Karpas-422 (cell line): ENCODE measurements at regions not wholly inside any gene's neighbourhood (a gene's known extent, or its start where the extent isn't known, plus 50 kb on each side); places are given as distances from the start of the nearest gene placed in this dataset.

Source experiments
- DNase-seq: peaks from one replicate; pipeline ENCODE4 v3.0.0-alpha.2; 2015
- H2AFZ ChIP-seq: fragments of 200-600 bp; sonication (generic); 2 replicates; pipeline ENCODE4 v1.6.1; 2014; ENCODE audit warnings: antibody characterized with exemption, low read length, mixed read lengths
- H3K27ac ChIP-seq: fragments of 200-600 bp; sonication (generic); 2 replicates; pipeline ENCODE4 v1.5.1; 2014; ENCODE audit warnings: mild to moderate bottlenecking, low read length, moderate library complexity
- H3K27me3 ChIP-seq: fragments of 200-600 bp; sonication (generic); 2 replicates; pipeline ENCODE4 v1.6.1; 2014; ENCODE audit warnings: low read length, mixed read lengths
- H3K36me3 ChIP-seq: fragments of 200-600 bp; sonication (generic); 2 replicates; pipeline ENCODE4 v1.6.1; 2014; ENCODE audit warnings: low read length, mixed read lengths; ENCODE audit not compliant: insufficient read depth
- H3K4me1 ChIP-seq: fragments of 200-600 bp; sonication (generic); 2 replicates; pipeline ENCODE4 v1.6.1; 2014; ENCODE audit warnings: mild to moderate bottlenecking, low read length, mixed read lengths
- H3K4me2 ChIP-seq: fragments of 200-600 bp; sonication (generic); 2 replicates; pipeline ENCODE4 v1.6.1; 2014; ENCODE audit warnings: low read length, low read depth, mild to moderate bottlenecking; ENCODE audit not compliant: poor library complexity, severe bottlenecking
- H3K4me3 ChIP-seq: fragments of 200-600 bp; sonication (generic); 2 replicates; pipeline ENCODE4 v1.5.1; 2014; ENCODE audit warnings: mild to moderate bottlenecking, antibody characterized with exemption, low read length, mixed read lengths
- H3K79me2 ChIP-seq: fragments of 200-600 bp; sonication (generic); 2 replicates; pipeline ENCODE4 v1.6.1; 2014; ENCODE audit warnings: mild to moderate bottlenecking, low read length, mixed read lengths
- H3K9ac ChIP-seq: fragments of 200-600 bp; sonication (generic); 2 replicates; pipeline ENCODE4 v1.6.0; 2014; ENCODE audit warnings: low read length
- H3K9me2 ChIP-seq: fragments of 200-600 bp; sonication (generic), shearing (Covaris generic); replicated peaks from 2 replicates; pipeline ENCODE4 v1.6.0; 2014; ENCODE audit warnings: mild to moderate bottlenecking, low read length, moderate library complexity; ENCODE audit not compliant: insufficient read depth
- H3K9me3 ChIP-seq: fragments of 300-700, 200-600 bp; sonication (generic); 2 replicates; pipeline ENCODE4 v1.6.1; 2014; ENCODE audit warnings: low read length, mixed read lengths
- H4K20me1 ChIP-seq: fragments of 200-600 bp; sonication (generic); 2 replicates; pipeline ENCODE4 v1.6.1; 2014; ENCODE audit warnings: mild to moderate bottlenecking, antibody characterized with exemption, low read length, low read depth; ENCODE audit not compliant: insufficient read depth

DNA sequence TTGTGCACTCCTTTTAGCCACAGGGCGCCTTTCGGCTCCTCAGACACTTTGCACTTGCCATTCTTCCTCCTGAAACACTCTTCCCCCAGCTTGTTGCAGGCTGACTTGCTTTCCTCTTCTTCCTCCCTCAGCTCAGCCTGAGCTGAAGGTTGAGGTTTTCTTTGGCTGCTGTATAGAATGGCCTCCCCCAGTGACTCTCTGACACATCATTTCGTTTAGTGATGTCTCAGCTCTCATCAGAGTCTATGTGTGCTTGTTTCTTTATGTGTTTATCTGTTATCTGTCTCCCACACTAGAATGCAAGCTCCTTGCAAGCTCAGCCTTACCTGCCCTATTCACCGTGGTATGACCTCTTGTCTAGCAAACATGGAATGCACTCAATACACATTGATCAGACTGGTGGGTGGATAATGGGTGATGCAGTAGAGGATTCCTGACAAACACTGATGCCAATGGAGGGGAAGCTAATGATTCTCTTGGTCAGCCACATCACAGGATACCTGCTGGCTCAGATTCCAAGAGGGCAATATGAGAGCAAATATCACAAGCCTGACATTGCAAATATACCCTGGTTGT lies 112.9 kb upstream of the STC2 start:
- Histone ChIP-seq H3K79me2 (no peaks in the 10 kb centered on the region), H3K27ac (no peak overlapping the region), H3K4me2 (no peak overlapping the region), H3K4me1 (no peaks in the 10 kb centered on the region), H3K9me3 (no peaks in the 10 kb centered on the region), H3K9ac (no peak overlapping the region), H3K36me3 (no peaks in the 10 kb centered on the region), H3K9me2 (no peaks in the 10 kb centered on the region), H2AFZ (no peak overlapping the region), H3K4me3 (no peak overlapping the region), H4K20me1 (no peaks in the 10 kb centered on the region), H3K27me3 (no peaks in the 10 kb centered on the region)
- no peak for DNase-seq

DNA sequence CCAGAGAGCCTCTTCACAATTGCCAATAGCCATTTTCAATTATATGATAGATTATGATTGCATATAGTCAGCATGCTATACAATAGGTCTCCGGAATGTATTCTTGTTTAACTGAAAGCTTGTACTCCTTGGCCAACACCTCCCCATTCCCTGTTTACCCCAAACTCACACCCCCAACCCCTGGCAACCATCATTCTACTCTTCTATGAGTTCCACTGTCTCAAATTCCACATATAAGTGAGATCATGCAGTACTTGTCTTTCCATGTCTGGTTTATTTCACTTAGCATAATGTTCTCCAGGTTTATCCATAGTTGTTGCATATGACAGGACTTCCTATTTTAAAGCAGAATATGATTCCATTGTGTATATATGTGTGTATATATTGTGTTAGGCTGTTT lies 110.7 kb upstream of the STC2 start:
- no peak overlapping the region for H3K27ac ChIP-seq
- H2AFZ ChIP-seq = no peak overlapping the region
- no peaks in the 10 kb centered on the region for H3K27me3 ChIP-seq

DNA sequence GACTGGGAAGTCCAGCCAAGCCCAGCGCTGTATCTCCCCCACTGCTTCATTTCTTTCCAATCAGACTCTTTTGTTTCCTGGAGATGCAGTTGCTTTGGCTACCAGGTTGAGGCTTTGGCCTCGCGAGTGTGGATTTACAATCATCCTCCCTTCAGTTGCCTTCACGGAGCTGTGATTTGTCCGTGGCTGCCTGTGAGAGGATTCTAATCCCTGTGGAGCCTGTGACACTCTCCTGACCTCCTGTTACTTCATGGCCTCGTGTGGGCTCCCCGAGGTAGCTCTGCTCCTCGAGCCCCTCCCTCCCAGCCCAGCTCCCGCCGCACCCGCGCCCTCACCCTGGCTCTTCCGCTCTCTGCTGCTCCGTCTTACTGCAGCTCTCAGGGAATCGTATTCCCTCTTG lies 107.2 kb upstream of the STC2 start:
- no peak overlapping the region for H3K4me3 ChIP-seq
- DNase-seq = no peak
- H3K27ac ChIP-seq = no peak overlapping the region
- no peak overlapping the region for H3K9ac ChIP-seq
- no peaks in the 10 kb centered on the region for H3K9me3 ChIP-seq
- no peak overlapping the region for H3K4me2 ChIP-seq
- H3K27me3 ChIP-seq = no peaks in the 10 kb centered on the region
- no peak overlapping the region for H2AFZ ChIP-seq
- H3K79me2 ChIP-seq = no peaks in the 10 kb centered on the region
- H4K20me1 ChIP-seq = no peaks in the 10 kb centered on the region
- no peaks in the 10 kb centered on the region for H3K4me1 ChIP-seq
- H3K9me2 ChIP-seq = no peaks in the 10 kb centered on the region
- H3K36me3 ChIP-seq = no peaks in the 10 kb centered on the region

More for the DNA sequence above, 110.7 kb upstream of the STC2 start:
- Histone ChIP-seq H3K36me3 (no peaks in the 10 kb centered on the region), H3K9me3 (no peaks in the 10 kb centered on the region), H3K79me2 (no peaks in the 10 kb centered on the region), H4K20me1 (no peaks in the 10 kb centered on the region), H3K9ac (no peak overlapping the region), H3K9me2 (no peaks in the 10 kb centered on the region), H3K4me1 (no peaks in the 10 kb centered on the region), H3K4me3 (no peak overlapping the region), H3K4me2 (no peak overlapping the region)
- DNase-seq = no peak

DNA sequence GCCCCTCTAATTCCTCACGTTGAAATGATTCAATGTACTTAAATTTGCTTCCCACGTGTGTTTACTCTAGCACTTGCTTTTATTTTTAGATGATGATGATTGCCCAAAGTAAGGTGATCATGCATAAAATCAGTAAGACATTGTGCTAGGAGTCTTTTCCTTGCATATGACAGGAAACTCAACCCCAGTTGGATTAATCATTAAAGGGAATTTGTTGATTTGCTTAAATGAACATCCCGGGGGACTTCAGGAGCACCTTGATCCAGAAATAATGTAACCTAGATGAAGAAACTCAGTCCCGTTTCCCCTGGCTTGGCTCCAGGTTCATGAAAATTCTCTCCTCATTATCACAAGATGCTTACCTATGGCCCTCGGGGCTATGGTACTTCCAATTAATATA lies 106.1 kb upstream of the STC2 start:
- Histone ChIP-seq H3K4me2 (no peak overlapping the region), H3K9me2 (no peaks in the 10 kb centered on the region), H3K27me3 (no peaks in the 10 kb centered on the region), H3K79me2 (no peaks in the 10 kb centered on the region), H3K36me3 (no peaks in the 10 kb centered on the region), H3K9ac (no peak overlapping the region), H3K4me3 (no peak overlapping the region), H4K20me1 (no peaks in the 10 kb centered on the region), H3K9me3 (no peaks in the 10 kb centered on the region), H3K27ac (no peak overlapping the region), H2AFZ (no peak overlapping the region), H3K4me1 (no peaks in the 10 kb centered on the region)
- no peak for DNase-seq

DNA sequence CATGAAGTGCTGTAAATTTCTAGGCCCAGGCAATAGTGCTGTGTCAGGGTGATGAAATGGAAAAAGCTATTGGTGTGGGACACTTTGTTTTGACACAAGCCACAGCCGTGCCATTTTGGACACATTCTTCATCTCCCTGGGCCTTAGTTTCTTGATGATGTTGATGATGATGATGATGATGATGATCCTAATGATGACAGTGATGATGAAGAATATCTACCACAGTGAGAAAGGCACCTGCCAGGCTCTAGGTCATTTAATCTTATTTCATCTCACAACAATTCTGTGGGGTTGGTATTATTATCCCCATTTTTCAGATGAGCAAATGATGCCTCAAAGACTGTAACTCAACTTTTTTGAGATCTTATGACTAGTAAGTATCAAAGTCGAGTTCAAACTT lies 102.2 kb upstream of the STC2 start:
- Histone ChIP-seq H3K36me3 (no peaks in the 10 kb centered on the region), H2AFZ (no peak overlapping the region), H3K9ac (no peak overlapping the region), H3K9me3 (no peaks in the 10 kb centered on the region), H3K9me2 (no peaks in the 10 kb centered on the region), H3K4me1 (no peaks in the 10 kb centered on the region), H4K20me1 (no peaks in the 10 kb centered on the region), H3K4me2 (no peak overlapping the region), H3K27ac (no peak overlapping the region), H3K27me3 (no peaks in the 10 kb centered on the region), H3K4me3 (no peak overlapping the region), H3K79me2 (no peaks in the 10 kb centered on the region)
- DNase-seq = no peak

DNA sequence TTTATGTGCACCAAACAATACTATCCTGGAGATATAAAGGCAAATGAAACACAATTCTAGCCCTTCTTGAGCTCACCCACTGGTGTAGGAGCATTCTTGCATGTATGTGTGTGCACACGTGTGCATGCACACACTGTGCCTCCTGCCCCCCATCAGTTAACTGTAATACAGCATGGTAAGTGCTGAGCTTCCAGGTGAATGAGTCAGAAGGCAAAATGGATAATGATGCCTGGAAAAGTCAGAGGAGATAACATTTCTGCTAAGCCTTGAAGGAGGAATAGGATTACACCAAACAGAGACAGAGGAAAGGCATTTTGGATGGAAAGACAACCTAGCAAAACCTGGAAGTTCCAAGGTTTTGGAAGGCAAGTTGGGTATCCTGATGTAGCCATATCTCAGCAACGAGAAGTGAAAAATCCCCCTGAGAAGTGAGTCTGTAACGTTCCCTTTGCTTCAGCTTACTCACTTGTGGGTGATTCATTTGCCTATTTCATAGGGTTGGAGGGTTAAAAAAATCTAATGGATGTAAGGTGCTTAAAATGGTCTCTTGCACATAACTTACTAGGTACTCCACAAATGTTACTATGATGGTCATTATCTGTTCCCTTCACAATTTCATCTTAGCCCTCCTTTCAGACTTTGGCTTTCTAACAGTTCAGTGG lies 101.4 kb upstream of the STC2 start:
- H3K79me2 ChIP-seq = no peaks in the 10 kb centered on the region
- no peak for DNase-seq
- no peak overlapping the region for H2AFZ ChIP-seq
- H3K36me3 ChIP-seq = no peaks in the 10 kb centered on the region
- H4K20me1 ChIP-seq = no peaks in the 10 kb centered on the region
- H3K9me2 ChIP-seq = no peaks in the 10 kb centered on the region
- no peak overlapping the region for H3K4me2 ChIP-seq
- H3K9me3 ChIP-seq = no peaks in the 10 kb centered on the region
- no peak overlapping the region for H3K27ac ChIP-seq
- no peak overlapping the region for H3K9ac ChIP-seq
- no peaks in the 10 kb centered on the region for H3K27me3 ChIP-seq
- H3K4me3 ChIP-seq = no peak overlapping the region
- H3K4me1 ChIP-seq = no peaks in the 10 kb centered on the region

DNA sequence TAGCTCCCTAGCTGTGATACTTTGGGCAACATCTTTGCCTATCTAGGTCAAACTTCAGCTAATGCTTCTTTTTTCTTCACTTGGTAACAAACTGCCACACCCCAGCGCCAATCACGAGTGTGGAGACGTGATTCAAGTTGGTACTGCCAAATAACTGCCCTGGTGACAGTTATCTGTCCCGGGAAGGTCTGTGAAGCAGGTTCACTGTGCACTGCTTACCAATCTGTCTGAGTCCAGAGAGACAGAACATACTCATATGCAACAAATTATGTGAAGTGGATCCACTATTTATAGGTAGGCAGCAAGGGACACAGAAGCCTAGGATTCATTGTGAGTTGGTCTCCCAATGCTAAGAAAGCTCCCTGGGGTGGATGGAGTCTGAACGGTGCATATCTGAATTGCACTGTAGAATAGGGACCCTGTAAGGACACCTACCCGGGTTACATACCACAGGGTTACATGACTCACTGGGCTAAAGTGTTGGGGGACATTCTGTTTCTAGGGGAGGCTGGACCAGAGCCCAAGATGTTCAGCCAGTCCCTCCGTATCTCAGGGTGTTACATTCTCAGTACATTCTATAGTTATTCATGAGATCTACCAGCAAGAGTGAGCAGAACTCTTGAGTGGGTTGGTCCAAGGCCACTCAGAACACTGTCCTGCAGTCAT lies 95.4 kb upstream of the STC2 start:
- H3K9me3 ChIP-seq = no peaks in the 10 kb centered on the region
- H3K4me1 ChIP-seq = no peaks in the 10 kb centered on the region
- H2AFZ ChIP-seq = no peak overlapping the region
- H3K9ac ChIP-seq = no peak overlapping the region
- H4K20me1 ChIP-seq = no peaks in the 10 kb centered on the region
- H3K79me2 ChIP-seq = no peaks in the 10 kb centered on the region
- H3K27ac ChIP-seq = no peak overlapping the region
- no peak overlapping the region for H3K4me3 ChIP-seq
- DNase-seq = no peak
- no peaks in the 10 kb centered on the region for H3K36me3 ChIP-seq
- no peak overlapping the region for H3K4me2 ChIP-seq
- no peaks in the 10 kb centered on the region for H3K9me2 ChIP-seq
- peaks cover 7% of the 10 kb centered on the region; the same call in 1 of the 2 replicates for H3K27me3 ChIP-seq

DNA sequence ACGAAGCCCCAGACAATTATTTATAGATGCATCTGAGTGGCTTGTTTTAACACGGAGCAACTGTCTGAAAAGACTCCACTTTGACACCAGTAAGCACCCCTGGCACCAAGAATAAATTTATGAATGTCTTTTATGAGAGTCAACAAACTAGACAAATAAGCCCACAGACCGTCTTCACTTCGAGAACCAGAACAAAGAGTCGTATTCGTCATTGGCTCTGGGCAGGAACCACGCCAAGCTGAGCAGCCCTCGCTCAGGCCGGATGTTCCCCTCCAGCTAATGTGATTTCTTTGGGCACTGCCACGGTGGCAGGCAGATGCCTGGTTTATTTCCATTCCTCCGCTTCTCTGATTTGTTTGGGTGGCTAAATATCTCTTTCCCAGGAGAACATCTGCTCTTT lies 91.9 kb upstream of the STC2 start:
- Histone ChIP-seq H3K4me1 (no peaks in the 10 kb centered on the region), H2AFZ (no peak overlapping the region), H3K9ac (no peak overlapping the region), H3K4me3 (no peak overlapping the region), H3K27ac (no peak overlapping the region), H4K20me1 (no peaks in the 10 kb centered on the region), H3K27me3 (peaks cover 7% of the 10 kb centered on the region; the same call in 1 of the 2 replicates), H3K9me2 (no peaks in the 10 kb centered on the region), H3K9me3 (no peaks in the 10 kb centered on the region), H3K36me3 (no peaks in the 10 kb centered on the region), H3K79me2 (no peaks in the 10 kb centered on the region), H3K4me2 (no peak overlapping the region)
- DNase-seq = no peak
